Large intestine (tissue), 3 donors: ENCODE measurements at regions not wholly inside any gene's neighbourhood (a gene's known extent, or its start where the extent isn't known, plus 50 kb on each side); places are given as distances from the start of the nearest gene placed in this dataset.
A peak's percentile ranks its signal among the peaks of the same experiment; 100 is the strongest.
"Not testable (repeated sequence)": the region's sequence is repeated elsewhere in the genome, so short reads cannot be mapped to it uniquely, and the experiment has no call there.

Experiments used
- DNase-seq, 2 donors: peaks; one replicate each; pipeline versions ENCODE4 v3.0.0 to v3.0.0-alpha.2; 2013
- H3K27ac ChIP-seq: one replicate; pipeline ENCODE4 v1.5.1; 2013; ENCODE audit warnings: low read length
- H3K27me3 ChIP-seq: 2 replicates; pipeline ENCODE4 v1.6.1; 2013; ENCODE audit warnings: low read length; ENCODE audit not compliant: control insufficient read depth, insufficient read depth
- H3K36me3 ChIP-seq: 2 replicates; pipeline ENCODE4 v1.6.1; 2013; ENCODE audit warnings: low read length; ENCODE audit not compliant: control insufficient read depth, insufficient read depth
- H3K4me1 ChIP-seq: one replicate; pipeline ENCODE4 v1.6.1; 2013; ENCODE audit warnings: low read length; ENCODE audit not compliant: control insufficient read depth, insufficient read depth
- H3K4me3 ChIP-seq: one replicate; pipeline ENCODE4 v1.5.1; 2013; ENCODE audit warnings: low read length
- H3K9me3 ChIP-seq: one replicate; pipeline ENCODE4 v1.6.1; 2013; ENCODE audit warnings: mild to moderate bottlenecking, low read depth, low read length, moderate library complexity; ENCODE audit not compliant: control insufficient read depth
- WGBS: methylation state at CpG from one replicate; pipeline ENCODE4 v1.1.5; 2013; ENCODE audit warnings: low lambda C conversion rate; ENCODE audit not compliant: insufficient coverage; 5-methylcytosine and 5-hydroxymethylcytosine counted together

DNA sequence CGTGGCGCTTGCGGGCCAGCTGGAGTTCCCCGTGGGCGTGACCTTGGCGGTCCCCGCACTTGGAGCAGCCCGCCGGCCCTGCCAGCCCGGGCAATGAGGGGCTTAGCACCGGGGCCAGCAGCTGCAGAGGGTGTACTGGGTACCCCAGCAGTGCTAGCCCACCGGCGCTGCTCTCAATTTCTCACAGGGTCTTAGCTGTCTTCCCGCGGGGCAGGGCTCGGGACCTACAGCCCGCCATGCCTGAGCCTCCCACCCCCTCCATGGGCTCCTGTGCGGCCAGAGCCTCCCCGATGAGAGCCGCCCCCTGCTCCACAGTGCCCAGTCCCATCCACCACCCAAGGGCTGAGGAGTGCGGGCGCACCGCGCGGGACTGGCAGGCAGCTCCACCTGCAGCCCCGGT lies 94.0 kb upstream of the NIPBL start:
- not testable (repeated sequence) for H3K36me3 ChIP-seq, H3K27me3 ChIP-seq, H3K9me3 ChIP-seq, DNase-seq, H3K4me1 ChIP-seq, H3K4me3 ChIP-seq, H3K27ac ChIP-seq
- WGBS: no CpG with 5 or more reads among the region's 26 CpGs

DNA sequence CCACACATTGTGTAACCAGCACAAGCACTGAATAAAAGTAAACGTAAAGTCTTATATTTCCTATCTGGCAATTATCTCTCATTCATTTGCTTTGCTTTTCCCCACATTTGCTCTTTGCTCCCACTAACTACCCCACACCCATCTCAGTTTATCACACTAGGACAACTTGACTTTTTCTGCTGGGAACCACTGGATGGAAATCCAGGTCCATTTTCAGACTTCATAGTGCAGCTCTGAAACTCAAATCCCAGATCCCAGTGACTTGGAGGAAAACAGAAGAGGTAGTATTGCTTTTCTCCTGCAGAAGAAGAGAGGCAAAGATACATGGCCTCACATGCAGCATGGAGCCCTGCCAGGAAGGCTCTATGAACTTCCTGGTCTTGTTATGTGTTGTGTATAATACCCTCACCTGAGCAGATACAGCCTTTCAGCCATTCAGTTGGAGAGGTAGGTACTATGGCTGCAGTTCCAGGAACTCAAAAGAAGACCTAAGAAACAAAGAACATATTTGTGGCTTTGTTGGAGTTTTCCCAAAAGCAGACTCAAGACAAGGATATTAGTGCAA lies 90.0 kb upstream of the NIPBL start:
- Histone ChIP-seq H3K4me3 (no peak overlapping the region), H3K27me3 (no peaks in the 10 kb centered on the region), H3K27ac (peak overlapping the region; percentile 8), H3K36me3 (no peaks in the 10 kb centered on the region), H3K4me1 (peaks cover 16% of the 10 kb centered on the region), H3K9me3 (no peaks in the 10 kb centered on the region)
- peak; percentile 43 to 75 for DNase-seq
- 0% methylated on average over 1 of the region's 1 CpG for WGBS

DNA sequence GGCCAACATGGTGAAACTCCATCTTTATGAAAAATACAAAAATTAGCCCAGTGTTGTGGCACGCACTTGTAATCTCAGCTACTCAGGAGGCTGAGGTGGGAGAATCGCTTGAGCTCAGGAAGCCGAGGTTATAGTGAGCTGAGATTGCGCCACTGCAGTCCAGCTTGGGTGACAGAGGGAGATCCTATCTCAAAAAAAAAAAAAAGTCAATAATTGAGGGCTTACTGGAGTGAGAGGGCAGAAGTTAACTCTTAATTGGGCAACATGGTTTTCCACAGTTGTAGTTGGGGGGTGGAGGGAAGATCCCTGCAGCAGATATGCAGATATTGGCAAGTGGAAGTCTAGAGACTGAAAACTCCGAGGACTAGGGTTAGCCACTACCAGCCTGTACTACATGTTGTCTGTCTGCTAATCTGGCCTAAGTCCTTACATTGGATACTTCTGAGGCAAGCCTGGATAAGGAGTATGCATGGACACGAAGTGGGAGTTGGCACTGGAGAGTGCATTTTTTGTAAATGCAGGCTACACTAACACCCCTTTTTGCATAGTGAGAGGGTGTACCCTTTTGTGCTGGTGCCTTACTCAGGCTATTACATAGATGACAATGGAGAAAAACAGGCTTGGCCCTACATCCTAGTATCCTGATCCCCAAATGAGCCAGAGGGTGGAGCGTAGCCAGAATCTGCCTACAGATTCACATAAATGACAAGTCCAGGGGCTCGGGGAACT lies 89.0 kb upstream of the NIPBL start:
- Histone ChIP-seq H3K9me3 (no peaks in the 10 kb centered on the region), H3K27me3 (no peaks in the 10 kb centered on the region), H3K36me3 (no peaks in the 10 kb centered on the region), H3K27ac (no peak overlapping the region), H3K4me3 (no peak overlapping the region), H3K4me1 (peaks cover 16% of the 10 kb centered on the region)
- 50% methylated on average over 1 of the region's 8 CpGs for WGBS
- DNase-seq: peak in 1 of 2 donors; percentile 35

DNA sequence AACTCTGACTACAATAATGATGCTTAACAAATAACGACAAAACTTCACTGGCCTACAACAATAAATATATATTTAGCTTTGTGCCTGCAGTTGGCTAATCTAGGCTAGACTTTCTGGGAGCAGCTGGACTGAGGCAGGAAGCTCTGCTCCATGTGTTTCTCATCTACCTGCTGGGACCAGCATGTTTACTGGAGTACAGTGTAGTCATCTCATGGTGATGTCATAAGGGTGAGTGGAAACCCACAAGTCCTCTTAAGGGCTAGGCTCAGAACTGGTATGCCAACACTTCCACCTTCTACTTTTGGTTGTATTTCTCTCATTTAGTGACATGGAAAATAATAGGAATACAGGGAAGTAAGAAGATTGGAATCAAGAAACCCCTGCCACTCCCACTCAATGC lies 85.7 kb upstream of the NIPBL start:
- 100% methylated on average over 1 of the region's 1 CpG for WGBS
- Histone ChIP-seq H3K36me3 (no peaks in the 10 kb centered on the region), H3K9me3 (no peaks in the 10 kb centered on the region), H3K4me1 (peaks cover 16% of the 10 kb centered on the region), H3K27me3 (no peaks in the 10 kb centered on the region), H3K4me3 (no peak overlapping the region), H3K27ac (no peak overlapping the region)
- DNase-seq: no peak

DNA sequence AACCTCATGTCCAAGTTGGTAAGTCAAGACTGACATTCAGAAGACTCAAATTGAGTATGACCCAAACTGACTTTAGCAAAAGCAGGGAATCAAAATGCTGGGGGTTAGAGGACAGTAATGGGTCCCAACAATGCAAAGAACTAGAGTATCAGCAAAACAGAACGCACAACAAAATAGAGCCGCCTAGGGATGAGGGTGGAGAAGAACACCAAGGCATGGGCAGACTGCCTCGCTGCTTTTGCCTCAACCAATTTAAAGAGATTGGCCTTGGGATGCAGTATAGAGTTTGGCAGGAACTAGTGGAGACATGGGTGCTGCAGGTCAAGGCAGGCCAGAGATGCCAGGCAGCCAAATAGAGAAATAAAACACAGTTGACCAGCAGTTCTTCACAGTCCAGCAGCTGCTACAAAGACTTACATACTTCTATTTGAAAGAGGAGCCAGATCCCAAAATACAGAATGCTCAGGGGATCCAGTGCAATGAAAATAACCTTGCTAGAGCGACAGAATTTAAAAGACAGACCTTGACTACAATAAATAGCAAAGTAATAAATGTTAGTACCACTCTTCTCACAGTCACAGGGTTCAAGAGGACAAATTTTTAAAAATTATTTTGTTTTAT lies 83.9 kb upstream of the NIPBL start:
- H3K36me3 ChIP-seq: no peaks in the 10 kb centered on the region
- H3K9me3 ChIP-seq: no peaks in the 10 kb centered on the region
- H3K27ac ChIP-seq: no peak overlapping the region
- H3K4me3 ChIP-seq: no peak overlapping the region
- peaks cover 13% of the 10 kb centered on the region for H3K4me1 ChIP-seq
- 86% methylated on average over 1 of the region's 4 CpGs for WGBS
- no peaks in the 10 kb centered on the region for H3K27me3 ChIP-seq
- DNase-seq: no peak

DNA sequence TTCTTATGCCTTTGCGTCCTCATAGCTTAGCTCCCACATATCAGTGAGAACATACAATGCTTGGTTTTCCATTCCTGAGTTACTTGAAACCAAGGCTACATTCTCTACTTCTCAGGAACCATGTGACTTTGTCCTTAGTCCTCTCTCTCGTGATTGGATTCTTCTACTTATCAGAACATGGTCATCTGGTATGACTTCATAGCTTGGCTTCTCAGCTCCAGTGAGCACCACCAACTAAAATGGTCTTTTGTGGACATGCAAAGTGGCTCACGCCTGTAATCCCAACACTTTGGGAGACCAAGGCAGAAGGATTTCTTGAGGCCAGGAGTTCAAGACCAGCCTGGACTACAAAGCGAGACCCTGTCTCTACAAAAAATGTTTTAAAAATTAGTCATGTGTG lies 81.2 kb upstream of the NIPBL start:
- Histone ChIP-seq H3K4me1 (no peaks in the 10 kb centered on the region), H3K4me3 (no peak overlapping the region), H3K27ac (no peak overlapping the region), H3K27me3 (no peaks in the 10 kb centered on the region), H3K9me3 (no peaks in the 10 kb centered on the region), H3K36me3 (no peaks in the 10 kb centered on the region)
- WGBS: 92% methylated on average over 2 of the region's 4 CpGs
- no peak for DNase-seq

DNA sequence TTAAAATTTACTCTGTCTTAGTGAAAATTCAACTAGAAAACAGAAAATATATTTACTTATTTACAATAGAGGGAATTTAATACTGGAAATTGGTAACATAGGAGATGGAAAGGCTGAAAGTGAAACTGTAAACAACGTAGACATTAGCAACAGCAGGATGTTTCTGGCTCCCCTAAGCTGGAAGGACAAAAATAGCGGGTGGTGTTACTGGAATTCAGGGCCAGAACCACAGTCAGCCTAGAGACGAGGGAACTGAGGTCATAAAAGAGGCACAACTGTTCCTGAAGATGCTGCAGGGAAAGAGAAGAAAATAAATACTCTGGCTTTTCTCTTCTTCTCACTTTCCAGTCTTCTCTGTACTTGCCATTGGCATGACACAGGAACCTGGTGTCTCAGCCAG lies 80.4 kb upstream of the NIPBL start:
- H3K27me3 ChIP-seq: no peaks in the 10 kb centered on the region
- H3K36me3 ChIP-seq: no peaks in the 10 kb centered on the region
- WGBS: no CpG with 5 or more reads among the region's 3 CpGs
- no peaks in the 10 kb centered on the region for H3K4me1 ChIP-seq
- no peak overlapping the region for H3K4me3 ChIP-seq
- no peak for DNase-seq
- H3K27ac ChIP-seq: no peak overlapping the region
- no peaks in the 10 kb centered on the region for H3K9me3 ChIP-seq

DNA sequence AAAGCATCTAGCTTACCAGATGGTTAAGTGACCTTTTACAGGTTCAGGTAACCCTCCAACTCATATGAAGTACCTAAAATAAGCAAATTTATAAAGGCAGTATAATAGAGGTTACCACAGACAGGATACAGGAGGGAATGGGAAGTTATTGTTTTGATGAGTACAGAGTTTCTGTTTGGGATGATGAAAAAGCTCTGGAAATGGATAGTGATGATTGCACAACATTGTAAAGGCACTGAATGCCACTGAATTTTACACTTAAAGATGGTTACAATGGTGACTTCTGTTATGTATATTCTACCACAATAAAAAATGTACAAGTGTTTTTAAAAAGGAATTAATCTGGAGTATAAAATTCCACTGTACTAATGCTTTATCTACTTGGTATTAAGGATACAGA lies 75.0 kb upstream of the NIPBL start:
- no peak for DNase-seq
- no peak overlapping the region for H3K4me3 ChIP-seq
- no peaks in the 10 kb centered on the region for H3K36me3 ChIP-seq
- no peaks in the 10 kb centered on the region for H3K4me1 ChIP-seq
- H3K9me3 ChIP-seq: no peaks in the 10 kb centered on the region
- no peak overlapping the region for H3K27ac ChIP-seq
- no peaks in the 10 kb centered on the region for H3K27me3 ChIP-seq

DNA sequence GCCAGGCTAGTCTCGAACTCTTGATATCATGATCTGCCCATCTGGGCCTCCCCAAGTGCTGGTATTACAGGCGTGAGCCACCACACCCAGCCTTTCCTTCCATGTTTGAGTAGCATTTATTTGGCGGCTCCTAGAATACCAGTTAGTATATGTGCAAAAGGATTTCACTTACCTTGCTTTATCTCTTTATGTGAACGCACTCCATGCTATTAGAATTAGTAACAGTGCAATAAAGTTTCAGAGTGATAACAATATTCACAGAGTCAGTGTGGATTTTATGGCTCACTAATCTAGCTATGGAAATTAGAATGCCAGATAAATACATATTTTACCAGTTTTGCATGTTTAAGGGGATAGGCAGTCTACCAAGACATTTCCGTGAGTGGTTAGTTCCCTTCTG lies 74.4 kb upstream of the NIPBL start:
- no peaks in the 10 kb centered on the region for H3K36me3 ChIP-seq
- H3K9me3 ChIP-seq: no peaks in the 10 kb centered on the region
- WGBS: no CpG with 5 or more reads among the region's 5 CpGs
- H3K27me3 ChIP-seq: no peaks in the 10 kb centered on the region
- no peak overlapping the region for H3K27ac ChIP-seq
- DNase-seq: peak in 1 of 2 donors; percentile 35
- no peak overlapping the region for H3K4me3 ChIP-seq
- no peaks in the 10 kb centered on the region for H3K4me1 ChIP-seq

DNA sequence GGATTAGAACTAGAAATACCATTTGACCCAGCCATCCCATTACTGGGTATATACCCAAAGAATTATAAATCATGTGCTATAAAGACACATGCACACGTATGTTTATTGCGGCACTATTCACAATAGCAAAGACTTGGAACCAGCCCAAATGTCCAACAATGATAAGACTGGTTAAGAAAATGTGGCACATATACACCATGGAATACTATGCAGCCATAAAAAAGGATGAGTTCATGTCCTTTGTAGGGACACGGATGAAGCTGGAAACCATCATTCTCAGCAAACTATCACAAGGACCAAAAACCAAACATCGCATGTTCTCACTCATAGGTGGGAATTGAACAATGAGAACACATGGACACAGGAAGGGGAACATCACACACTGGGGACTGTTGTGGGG lies 63.3 kb upstream of the NIPBL start:
- not testable (repeated sequence) for H3K9me3 ChIP-seq, H3K4me1 ChIP-seq, H3K4me3 ChIP-seq, H3K27me3 ChIP-seq, H3K27ac ChIP-seq, H3K36me3 ChIP-seq, DNase-seq
- no CpG with 5 or more reads among the region's 4 CpGs for WGBS

DNA sequence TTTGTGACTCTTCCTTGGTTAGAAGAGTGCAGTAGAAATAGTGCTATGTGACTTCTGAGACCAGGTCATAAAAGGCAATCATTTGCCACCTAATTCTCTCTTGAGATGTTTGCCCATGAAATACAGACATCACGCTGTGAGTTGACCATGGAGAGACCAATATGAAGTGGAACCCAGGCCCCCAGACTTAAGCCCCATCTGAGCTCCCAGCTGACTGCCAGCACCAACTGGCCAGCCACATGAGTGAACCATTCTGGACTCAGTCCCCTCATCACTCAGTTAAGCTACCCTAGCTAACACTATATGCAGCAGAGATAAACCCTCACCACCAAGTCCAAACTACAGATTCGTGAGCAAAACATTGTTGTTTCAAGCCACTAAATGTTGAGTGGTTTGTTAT lies 60.7 kb upstream of the NIPBL start:
- no peaks in the 10 kb centered on the region for H3K9me3 ChIP-seq
- no peak overlapping the region for H3K27ac ChIP-seq
- no peaks in the 10 kb centered on the region for H3K27me3 ChIP-seq
- no peaks in the 10 kb centered on the region for H3K36me3 ChIP-seq
- no peak for DNase-seq
- no peak overlapping the region for H3K4me3 ChIP-seq
- H3K4me1 ChIP-seq: no peaks in the 10 kb centered on the region
- 100% methylated on average over 1 of the region's 2 CpGs for WGBS
